GM12878 (cell line): ENCODE measurements at regions not wholly inside any gene's neighbourhood (a gene's known extent, or its start where the extent isn't known, plus 50 kb on each side); places are given as distances from the start of the nearest gene placed in this dataset.

ENCODE experiments used
- ATAC-seq: fragments of 200-7000 bp; cut with Tn5 transposase; 3 replicates; pipeline ENCODE4 v1.9.1; 2020; ENCODE audit warnings: mild to moderate bottlenecking, moderate library complexity
- BruUV-seq: library from RNA; stranded (reverse); fragments of 400-500 nt; replicated peaks from 2 replicates; lab custom pipeline; 2021; lab: Mats Ljungman, UMichigan
- CTCF ChIA-PET: fragments of 300-600 bp; sonication (Branson Sonifier 250); formaldehyde crosslinking; extraction: SDS; loops from one replicate; lab custom pipeline; 2021; ENCODE audit warnings: inconsistent platforms; lab: Yijun Ruan, JAX
- POLR2A ChIA-PET: fragments of 350-600 bp; formaldehyde crosslinking; extraction: SDS; loops from one replicate; lab custom pipeline; 2021; ENCODE audit warnings: inconsistent platforms; lab: Charles Lee
- RAD21 ChIA-PET: fragments of 300-600 bp; sonication (Branson Sonifier 250); formaldehyde crosslinking; loops from one replicate; lab custom pipeline; 2023; ENCODE audit warnings: antibody characterized with exemption; ENCODE audit not compliant: unreplicated experiment; lab: Charles Lee
- SMC1A ChIA-PET: fragments of 300-600 bp; sonication (Branson Sonifier 250); formaldehyde crosslinking; loops from one replicate; lab custom pipeline; 2023; ENCODE audit not compliant: unreplicated experiment, uncharacterized antibody; lab: Charles Lee
- DNase-seq: peaks from one replicate; pipeline ENCODE4 v3.0.0-alpha.2; 2011; ENCODE audit warnings: low read depth, low spot score
- FAIRE-seq: peaks from 3 replicates; lab custom pipeline; 2011; peaks lifted over from hg19 to GRCh38; lab: Jason Lieb, UNC
- H2AFZ ChIP-seq: 2 replicates; pipeline ENCODE4 v1.6.0; 2011; ENCODE audit warnings: low read depth, low read length, control low read depth; ENCODE audit not compliant: control insufficient read depth
- H3K27ac ChIP-seq: 2 replicates; pipeline ENCODE4 v1.5.1; 2011; ENCODE audit warnings: control low read depth; ENCODE audit not compliant: control insufficient read depth, insufficient read depth
- H3K27me3 ChIP-seq, 2 experiments: replicated peaks in 1 of 2; 2 replicates each; pipeline versions ENCODE4 v1.6.0 to v1.6.1; 2011; ENCODE audit warnings: low read length in 1 of 2; ENCODE audit not compliant: control insufficient read depth in 2 of 2, insufficient read depth in 2 of 2
- H3K36me3 ChIP-seq, 2 experiments: 2 replicates each; pipeline ENCODE4 v1.5.1; 2011; ENCODE audit warnings: low read length in 1 of 2; ENCODE audit not compliant: control insufficient read depth in 2 of 2, insufficient read depth in 2 of 2
- H3K4me1 ChIP-seq: 2 replicates; pipeline ENCODE4 v1.6.1; 2011; ENCODE audit warnings: mild to moderate bottlenecking, low read length, moderate library complexity, mixed read lengths; ENCODE audit not compliant: control insufficient read depth, insufficient read depth
- H3K4me2 ChIP-seq: 2 replicates; pipeline ENCODE4 v1.6.0; 2011; ENCODE audit warnings: control low read depth; ENCODE audit not compliant: control insufficient read depth, insufficient read depth
- H3K4me3 ChIP-seq: fragments of 200-600 bp; sonication (generic); 2 replicates; pipeline ENCODE4 v1.5.1; 2016
- H3K79me2 ChIP-seq: 2 replicates; pipeline ENCODE4 v1.6.0; 2011; ENCODE audit warnings: low read length; ENCODE audit not compliant: control insufficient read depth, insufficient read depth
- H3K9ac ChIP-seq: 2 replicates; pipeline ENCODE4 v1.8.0; 2011; ENCODE audit warnings: low read length, control low read depth, mixed read lengths; ENCODE audit not compliant: control insufficient read depth, insufficient read depth
- H3K9me3 ChIP-seq: replicated peaks from 3 replicates; pipeline ENCODE4 v1.5.1; 2011; ENCODE audit warnings: mild to moderate bottlenecking, low read length; ENCODE audit not compliant: control insufficient read depth, insufficient read depth
- H4K20me1 ChIP-seq: 2 replicates; pipeline ENCODE4 v1.6.0; 2011; ENCODE audit not compliant: control insufficient read depth, insufficient read depth
- HDAC6 ChIP-seq: fragments of 200-600 bp; sonication (generic); IDR thresholded peaks from one replicate; pipeline ENCODE4 v1.8.0; 2017; ENCODE audit warnings: antibody characterized with exemption; ENCODE audit not compliant: unreplicated experiment
- WGBS: methylation state at CpG from one replicate; pipeline ENCODE4 v1.1.6; 2016; ENCODE audit warnings: low lambda C conversion rate; ENCODE audit not compliant: insufficient replicate concordance, insufficient coverage; ENCODE audit errors: missing lambda C conversion rate; 5-methylcytosine and 5-hydroxymethylcytosine counted together
- in situ Hi-C: fragments of 300-500 bp; cut with MboI; formaldehyde crosslinking; loops from 9 replicates; pipeline ENCODE4 v1.14.3; 2018; ENCODE audit warnings: mixed read lengths
- intact Hi-C: fragments of 100-400 bp; cut with micrococcal nuclease; formaldehyde crosslinking; loops from one replicate; pipeline ENCODE4 v1.14.2; 2022; ENCODE audit not compliant: unreplicated experiment
- TF ChIP-seq, protein P1 (sequence below), 3 experiments: IDR thresholded peaks in 2 of 3; conservative IDR thresholded peaks in 1 of 3; 2 replicates each; pipeline ENCODE4 v1.5.1; 2011; ENCODE audit warnings: low read depth in 3 of 3, low read length in 3 of 3, mild to moderate bottlenecking in 3 of 3, control low read depth in 2 of 3, moderate library complexity in 2 of 3, inconsistent platforms in 1 of 3, mixed read lengths in 1 of 3; ENCODE audit not compliant: control insufficient read depth in 2 of 3, insufficient read depth in 1 of 3; ENCODE audit errors: extremely low read depth in 1 of 3

DNA sequence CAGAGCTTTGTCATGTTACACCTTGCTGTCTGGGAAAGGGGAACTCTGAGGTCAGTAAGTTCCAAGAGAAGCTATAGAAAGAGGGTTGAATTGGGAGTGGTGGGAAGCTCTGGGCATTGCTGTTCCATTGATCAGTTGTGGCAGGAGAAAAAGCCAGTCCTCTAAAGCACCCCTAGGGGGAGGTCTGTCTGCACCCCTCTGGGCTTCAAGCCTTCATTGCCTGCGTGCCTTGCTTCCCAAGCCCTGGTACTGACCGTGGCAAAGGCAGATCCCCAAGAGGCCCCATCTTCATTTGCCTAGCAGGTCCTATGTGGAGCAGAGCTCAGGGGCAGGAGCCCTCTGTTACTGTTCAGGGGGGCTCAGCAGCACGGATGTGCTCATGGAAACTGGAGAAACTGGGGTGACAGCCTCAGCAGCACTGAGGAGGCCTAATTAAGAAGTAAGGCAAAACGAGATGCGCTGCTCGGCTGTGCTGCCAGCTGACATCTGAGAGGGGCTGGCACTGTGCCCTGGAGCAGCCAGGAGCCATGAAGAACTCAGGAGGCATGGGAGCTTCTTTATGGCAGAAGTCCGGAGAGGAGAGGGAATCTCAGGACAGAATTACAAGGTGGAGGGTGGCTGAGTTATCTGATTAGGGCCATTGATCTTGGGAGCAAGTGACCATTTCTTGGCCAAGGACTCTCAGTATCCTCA lies 270.9 kb downstream of the RPLP1 start:
- no peaks in the 10 kb centered on the region for H3K79me2 ChIP-seq
- ChIA-PET CTCF (interaction anchor here (1.1 to 3.5 kb wide), 12 partner anchors 9 to 743 kb away, joined by 3 to 13 read pairs (median 4); partner anchors contain the start of gene TLE3), RAD21 (interaction anchor here (0.6 to 3.2 kb wide), 6 partner anchors 9 to 119 kb away, joined by 3 to 12 read pairs (median 4); no protein-coding TSS in a partner anchor), SMC1A (interaction anchor here (0.9 to 3.4 kb wide), 7 partner anchors 8 to 55 kb away, joined by 3 to 11 read pairs (median 5); no protein-coding TSS in a partner anchor), POLR2A (no interaction called here)
- no peaks in the 10 kb centered on the region for H4K20me1 ChIP-seq
- H2AFZ ChIP-seq = no peak overlapping the region
- intact Hi-C loops = loop anchor here (5.0 to 10.0 kb wide), 2 partner anchors 149 to 246 kb away; no protein-coding TSS in a partner anchor
- FAIRE-seq = no peak
- DNase-seq = no peak
- H3K36me3 ChIP-seq = no peaks in the 10 kb centered on the region
- WGBS = 67% methylated on average over 7 of the region's 7 CpGs
- no peaks in the 10 kb centered on the region; the same call in 2 of the 3 replicates for H3K9me3 ChIP-seq
- no peak overlapping the region for H3K4me2 ChIP-seq
- no TSS peak for BruUV-seq
- TF ChIP-seq, protein P1, sequence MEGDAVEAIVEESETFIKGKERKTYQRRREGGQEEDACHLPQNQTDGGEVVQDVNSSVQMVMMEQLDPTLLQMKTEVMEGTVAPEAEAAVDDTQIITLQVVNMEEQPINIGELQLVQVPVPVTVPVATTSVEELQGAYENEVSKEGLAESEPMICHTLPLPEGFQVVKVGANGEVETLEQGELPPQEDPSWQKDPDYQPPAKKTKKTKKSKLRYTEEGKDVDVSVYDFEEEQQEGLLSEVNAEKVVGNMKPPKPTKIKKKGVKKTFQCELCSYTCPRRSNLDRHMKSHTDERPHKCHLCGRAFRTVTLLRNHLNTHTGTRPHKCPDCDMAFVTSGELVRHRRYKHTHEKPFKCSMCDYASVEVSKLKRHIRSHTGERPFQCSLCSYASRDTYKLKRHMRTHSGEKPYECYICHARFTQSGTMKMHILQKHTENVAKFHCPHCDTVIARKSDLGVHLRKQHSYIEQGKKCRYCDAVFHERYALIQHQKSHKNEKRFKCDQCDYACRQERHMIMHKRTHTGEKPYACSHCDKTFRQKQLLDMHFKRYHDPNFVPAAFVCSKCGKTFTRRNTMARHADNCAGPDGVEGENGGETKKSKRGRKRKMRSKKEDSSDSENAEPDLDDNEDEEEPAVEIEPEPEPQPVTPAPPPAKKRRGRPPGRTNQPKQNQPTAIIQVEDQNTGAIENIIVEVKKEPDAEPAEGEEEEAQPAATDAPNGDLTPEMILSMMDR (IDR thresholded peaks at IDR 0.05 in 2 of 3, conservative IDR thresholded peaks at IDR 0.05 in 1 of 3; ENCODE audit: control insufficient read depth in 2 of 3, extremely low read depth in 1 of 3, insufficient read depth in 1 of 3, low read depth in 3 of 3, low read length in 3 of 3) = peak in 1 of 3 experiments; percentile 15; a peak in 1 of 6 replicates
- no peak for TF ChIP-seq HDAC6
- H3K4me1 ChIP-seq = peaks cover 20% of the 10 kb centered on the region
- ATAC-seq = 0 out of 3 replicates have a peak, but pooled peaks have one; percentile 20
- H3K27ac ChIP-seq = no peak overlapping the region
- peaks cover 0 to 2% of the 10 kb centered on the region in 2 experiments; a peak in 2 of 4 replicates for H3K27me3 ChIP-seq
- H3K4me3 ChIP-seq = no peak overlapping the region
- in situ Hi-C loops = no loop called here
- no peak overlapping the region for H3K9ac ChIP-seq
